HG02798 (cell line): ENCODE measurements at regions not wholly inside any gene's neighbourhood (a gene's known extent, or its start where the extent isn't known, plus 50 kb on each side); places are given as distances from the start of the nearest gene placed in this dataset.

Experiments
- ATAC-seq: cut with Tn5 transposase; IDR thresholded peaks from one replicate; pipeline ENCODE4 v1.9.1; 2021; ENCODE audit warnings: mild to moderate bottlenecking; ENCODE audit not compliant: unreplicated experiment, poor library complexity

DNA sequence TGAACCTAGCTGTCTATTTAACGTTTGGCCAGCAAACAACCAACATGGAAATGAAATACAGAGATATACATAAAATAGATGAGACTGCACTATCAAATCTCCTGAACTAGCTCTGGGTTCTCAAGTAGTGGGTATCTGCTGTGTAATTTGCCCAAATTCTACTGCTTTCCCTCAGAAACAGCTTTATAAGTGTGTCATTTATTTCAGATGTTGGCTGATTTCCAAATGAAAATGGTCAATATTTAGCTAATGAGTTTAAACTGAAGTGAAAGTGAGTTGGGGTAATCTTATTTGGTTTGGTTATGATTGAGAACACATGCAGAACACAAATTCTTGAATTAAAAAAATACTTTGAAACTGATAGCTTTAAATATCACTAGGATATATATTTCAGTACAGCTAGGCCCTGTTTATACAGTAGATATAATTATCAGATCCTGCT lies 601.7 kb upstream of the CXADR start:
- ATAC-seq, result no peak

DNA sequence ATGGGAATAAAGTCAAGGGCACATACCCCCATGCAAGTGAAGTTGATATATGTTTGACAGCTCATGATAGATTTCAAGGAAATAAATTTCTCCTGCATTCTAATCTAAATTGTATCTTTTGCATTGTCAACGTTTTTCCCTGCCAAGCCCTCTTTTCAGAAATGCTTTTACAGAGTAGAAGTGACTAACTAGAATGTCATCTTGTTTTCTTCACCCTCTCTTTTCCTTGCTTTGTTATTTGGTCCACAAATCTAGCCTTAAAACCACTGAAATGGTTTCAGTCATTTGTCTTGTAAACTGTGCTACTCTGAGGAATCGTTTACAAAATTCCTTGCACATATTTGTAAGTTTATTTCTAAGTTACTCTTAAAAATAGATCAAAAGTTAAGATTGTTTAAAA lies 600.8 kb upstream of the CXADR start:
- no peak for ATAC-seq

DNA sequence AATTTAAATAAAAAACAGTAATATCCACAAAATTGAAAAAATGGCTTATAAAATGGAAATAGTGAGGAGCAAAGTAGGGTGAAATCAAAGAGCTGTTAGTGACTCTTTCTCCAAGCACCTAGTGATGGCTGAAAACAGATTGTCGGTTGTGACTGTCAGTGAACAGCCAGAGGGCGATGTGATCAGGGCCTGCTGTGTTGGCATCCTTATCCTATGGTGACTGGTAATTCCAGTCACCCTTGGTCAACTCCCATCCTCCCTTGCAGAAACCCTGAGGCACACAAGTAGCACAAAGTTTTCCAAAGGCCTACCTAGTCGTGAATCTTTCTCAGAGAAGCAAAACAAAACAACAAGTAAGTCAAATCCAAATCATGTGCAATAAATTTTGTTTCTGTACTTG lies 599.8 kb upstream of the CXADR start:
- ATAC-seq, result no peak

DNA sequence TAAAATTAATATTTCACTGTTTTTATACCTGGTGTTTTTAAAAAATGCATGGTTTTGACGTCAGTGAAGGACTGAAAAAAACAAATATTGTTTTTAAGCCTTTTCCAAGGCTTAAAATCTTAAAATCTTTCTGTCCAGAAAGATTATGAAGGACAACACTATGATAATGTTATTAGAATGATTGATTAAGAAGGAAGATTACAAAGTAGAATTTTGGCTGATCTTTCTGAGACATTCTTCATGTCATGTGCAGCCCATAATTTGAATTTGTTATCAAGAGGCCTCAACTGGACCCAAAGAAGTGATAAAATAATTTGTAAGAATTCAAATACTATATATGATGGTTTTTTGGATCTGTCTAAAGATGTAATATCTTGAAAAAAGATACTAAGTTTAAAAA lies 584.4 kb upstream of the CXADR start:
- ATAC-seq, result no peak

DNA sequence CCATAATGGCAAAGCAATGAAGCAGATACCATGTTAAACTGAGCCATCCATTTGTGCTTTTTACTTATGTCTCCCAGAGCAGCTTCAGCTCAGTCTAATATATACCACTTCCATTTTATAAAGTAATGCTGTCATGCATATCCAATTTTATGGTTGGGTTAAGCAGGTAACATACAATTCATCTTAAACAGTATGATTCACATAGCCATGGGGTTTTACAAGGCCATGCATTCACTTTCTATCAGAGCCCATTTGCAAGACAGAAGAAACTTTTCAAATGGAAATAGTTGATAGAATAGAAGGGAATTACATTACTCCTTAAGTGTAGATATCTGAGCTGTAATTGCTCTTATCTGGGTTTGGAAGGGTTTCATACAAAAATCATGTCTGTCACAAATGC lies 580.5 kb upstream of the CXADR start:
- no peak for ATAC-seq

DNA sequence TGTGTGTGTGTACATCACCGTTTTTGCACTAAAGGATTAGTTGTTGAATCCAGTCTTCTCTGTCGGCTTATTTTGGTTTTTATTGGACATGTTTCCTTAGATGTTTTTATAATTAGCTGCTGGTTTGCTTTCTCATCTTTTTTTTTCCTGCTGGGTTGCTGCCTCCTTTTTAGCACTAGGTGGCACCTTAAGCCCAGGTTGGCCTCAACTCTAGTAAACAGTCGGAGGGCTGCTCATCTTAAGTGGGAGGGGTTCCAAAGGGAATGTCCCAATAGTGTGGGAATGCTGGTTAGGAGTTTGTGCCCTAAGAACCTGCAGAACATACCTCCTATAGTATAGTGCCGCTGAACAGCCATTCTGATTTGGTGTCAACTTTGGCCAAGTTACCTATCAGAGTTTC lies 570.1 kb upstream of the CXADR start:
- ATAC-seq, result no peak

DNA sequence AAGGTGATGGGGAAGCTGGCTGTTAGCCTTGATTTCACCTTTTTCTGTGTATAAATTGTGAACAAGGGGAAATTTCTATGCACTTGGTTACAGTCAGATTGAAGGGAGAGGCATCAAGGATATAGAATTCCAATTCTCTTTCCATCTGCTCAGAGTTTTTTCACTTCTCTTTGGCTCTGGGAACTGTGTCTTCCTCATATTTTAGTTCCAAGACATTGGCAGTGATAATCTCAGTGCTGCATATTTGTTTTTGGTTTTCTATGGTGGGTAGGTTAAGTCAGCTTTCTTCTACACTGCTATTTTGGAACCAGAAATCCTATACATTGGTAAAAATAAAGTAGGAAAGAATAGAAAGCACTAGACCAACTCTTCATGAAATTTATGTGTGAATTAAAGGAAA lies 569.6 kb upstream of the CXADR start:
- ATAC-seq, result no peak

DNA sequence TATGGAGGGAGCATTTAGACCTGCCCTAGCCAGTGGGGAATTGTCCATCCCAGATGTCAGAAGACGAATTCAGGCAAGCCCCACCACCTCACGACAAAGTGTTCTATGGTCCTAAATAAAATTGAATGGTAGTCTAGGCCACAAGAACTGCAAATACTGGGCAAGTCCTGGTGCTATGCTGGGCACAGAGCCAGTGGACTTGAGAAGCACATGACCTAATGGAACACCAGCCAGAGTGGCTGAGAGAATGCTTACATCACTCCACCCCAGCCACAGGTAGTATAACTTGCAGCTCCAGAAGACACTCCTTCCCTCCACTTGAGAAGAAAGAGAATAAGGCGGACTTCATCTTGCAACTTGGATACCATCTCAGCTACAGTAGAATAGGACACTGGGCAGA lies 567.3 kb upstream of the CXADR start:
- no peak for ATAC-seq

DNA sequence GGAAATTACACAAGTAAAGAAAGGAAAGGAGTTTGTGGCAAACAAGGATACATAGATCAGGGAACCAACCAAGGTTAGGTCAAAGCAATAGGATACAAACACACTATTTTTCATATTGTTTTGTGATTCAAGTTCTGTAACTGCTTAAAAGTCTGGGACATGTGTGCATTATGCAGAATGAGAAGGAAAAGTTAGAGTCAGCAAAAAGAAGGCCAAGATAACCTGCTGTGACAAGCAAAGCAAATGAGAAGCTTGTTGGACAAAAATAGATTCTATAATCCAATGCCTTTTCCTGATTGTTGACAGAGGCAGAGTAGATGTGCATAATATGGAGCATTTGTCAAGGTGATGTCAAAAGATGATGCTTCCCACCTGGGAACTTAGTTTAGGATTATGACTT lies 556.0 kb upstream of the CXADR start:
- no peak for ATAC-seq

DNA sequence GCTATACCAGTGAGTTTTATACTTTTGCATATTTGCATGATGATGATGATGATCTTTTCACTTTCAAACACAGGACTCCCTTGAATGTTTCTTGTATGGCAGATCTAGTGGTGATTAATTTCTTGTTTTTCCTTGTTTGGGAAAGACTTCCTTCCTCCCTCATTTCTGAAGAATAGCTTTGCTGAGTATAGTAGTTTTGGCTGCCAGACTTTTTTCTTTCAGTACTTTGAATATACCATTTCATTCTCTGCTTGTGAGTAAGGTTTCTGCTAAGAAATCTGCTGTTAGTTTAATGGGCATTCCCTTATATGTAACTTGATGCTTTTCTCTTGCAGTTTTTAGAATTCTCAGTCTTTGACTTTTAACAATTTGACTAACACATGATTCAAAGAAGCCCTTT lies 547.4 kb upstream of the CXADR start:
- ATAC-seq, result no peak

DNA sequence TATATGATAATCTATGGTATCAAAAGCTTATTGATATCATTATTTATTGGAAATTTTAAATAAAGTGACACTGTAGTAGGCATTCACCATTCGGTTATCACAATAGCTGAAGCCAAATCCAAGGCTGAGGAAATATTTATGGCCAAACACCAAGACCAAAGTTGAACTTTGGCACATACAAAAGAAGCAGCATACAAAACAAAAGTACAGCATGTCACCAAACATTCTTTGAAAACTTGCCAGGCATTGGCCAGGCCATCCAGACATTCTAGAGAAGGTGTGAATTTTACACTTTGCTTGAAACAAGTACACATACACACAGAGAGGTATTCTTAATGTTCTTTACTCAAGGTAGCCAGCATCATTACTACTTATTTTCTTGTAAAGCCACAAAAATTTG lies 544.4 kb upstream of the CXADR start:
- no peak for ATAC-seq

DNA sequence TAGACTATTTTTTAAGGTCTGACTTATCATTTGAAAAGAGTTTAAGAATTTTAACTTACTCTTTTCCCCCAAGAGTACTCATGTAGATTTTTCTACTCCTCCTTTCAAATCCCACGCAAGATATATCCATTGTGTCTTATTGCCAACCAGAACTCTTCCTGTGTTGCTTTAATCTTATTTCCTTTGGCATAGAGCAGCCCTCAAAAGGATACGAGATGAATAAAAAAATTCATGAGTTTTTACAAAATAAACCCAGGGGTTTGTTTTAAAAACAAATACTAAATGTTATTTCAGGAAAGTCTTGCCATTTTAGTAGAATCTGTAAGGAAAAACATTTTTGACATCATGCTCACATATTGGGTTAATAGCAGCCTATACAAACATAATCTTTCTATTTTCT lies 543.2 kb upstream of the CXADR start:
- no peak for ATAC-seq

DNA sequence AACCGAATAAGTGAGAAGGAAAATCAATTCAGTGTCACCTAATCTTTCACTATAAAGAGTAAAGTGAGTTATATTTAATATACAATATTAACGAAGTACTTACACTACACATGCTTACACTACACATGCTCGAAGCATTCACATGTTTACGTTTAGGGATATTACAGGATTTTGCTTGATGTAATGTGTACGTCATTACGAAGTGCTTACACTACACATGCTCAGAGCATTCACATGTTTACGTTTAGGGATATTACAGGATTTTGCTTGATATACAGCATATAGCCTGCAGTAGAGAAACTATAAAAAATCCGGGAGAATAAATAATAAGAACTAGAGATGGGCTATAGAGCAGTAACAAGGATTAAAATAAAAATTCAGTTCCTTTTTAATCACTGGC lies 538.8 kb upstream of the CXADR start:
- no peak for ATAC-seq

DNA sequence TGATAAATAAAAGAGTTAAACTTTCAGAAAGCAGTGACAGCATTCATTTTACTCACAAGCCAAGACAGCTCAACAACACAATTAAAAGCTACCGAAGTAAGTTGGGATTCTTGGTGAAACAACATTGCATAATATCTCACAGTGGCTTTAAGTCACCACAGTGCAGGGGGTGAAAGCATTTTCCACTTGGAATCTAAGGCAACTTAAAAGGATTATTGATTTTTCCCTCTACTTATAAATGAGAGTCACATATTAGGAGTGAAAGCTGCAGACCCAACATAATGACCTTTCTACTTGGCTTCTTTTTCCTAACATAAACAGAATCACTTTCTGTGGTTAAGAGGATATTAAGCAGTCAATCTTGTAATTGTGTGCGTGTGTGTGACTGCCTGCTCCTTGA lies 536.6 kb upstream of the CXADR start:
- no peak for ATAC-seq

DNA sequence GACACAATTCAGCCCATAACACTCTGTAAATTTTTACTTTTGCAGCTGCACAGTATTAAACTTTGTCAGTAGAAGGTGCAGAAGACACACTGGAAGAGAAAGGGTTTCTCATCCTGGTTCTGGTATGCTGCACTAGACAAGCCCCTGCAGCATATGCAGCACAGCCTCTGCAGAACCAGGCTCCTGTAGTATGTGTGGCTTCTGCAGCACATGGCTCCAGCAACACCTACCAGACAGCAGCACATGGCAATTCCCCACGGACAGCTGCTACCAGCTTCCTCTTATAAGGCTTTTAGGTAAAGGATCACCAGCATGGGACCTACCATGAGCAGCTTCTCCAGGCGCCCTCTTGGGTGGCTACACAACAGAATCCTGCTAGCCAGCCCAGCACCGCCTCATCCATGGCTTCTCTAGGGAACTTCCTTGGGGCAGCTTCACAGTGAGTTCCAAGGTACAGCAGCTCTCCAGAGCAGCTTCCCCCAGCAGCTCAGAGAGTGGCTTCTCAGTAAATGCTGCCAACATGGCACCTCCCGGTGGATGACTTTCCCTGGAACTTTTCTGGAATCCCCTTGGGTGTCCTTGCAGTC lies 534.4 kb upstream of the CXADR start:
- ATAC-seq, result no peak

DNA sequence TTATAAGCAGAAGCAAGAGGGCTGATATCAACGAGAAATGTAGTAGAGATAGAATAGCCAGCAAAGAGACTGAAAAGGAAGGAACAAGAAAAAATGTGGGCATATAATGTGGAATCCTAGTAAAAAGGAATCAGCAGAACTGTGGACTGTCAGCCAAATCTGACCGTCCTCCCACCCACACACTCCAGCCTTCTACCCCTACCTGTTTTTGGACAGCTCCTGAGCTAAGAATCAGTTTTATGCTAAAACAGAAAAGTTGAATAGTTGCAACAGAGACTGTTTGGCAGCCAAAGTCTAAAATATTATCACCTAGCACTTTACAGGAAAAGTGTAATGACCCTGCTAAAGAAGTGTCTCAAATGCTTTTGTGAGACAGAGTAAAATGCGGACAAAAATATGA lies 533.3 kb upstream of the CXADR start:
- no peak for ATAC-seq

DNA sequence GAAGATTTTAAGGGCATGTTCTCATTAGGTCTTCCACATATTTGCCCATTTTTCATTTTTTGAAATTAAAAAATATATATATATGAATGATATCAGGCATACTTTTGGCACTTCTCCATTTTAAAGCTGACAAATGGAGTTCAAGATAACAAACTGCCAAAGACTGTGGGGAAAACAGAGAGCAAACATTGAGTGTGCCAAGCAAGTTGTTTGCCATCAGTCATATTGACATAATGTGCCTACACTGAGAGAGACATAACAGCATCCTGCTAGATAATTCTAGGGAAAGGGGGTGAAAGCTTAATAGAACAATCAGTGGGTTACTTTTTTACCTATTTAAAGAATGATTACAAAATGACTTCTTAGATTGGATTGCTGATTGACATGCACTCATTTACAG lies 529.4 kb upstream of the CXADR start:
- ATAC-seq, result no peak

DNA sequence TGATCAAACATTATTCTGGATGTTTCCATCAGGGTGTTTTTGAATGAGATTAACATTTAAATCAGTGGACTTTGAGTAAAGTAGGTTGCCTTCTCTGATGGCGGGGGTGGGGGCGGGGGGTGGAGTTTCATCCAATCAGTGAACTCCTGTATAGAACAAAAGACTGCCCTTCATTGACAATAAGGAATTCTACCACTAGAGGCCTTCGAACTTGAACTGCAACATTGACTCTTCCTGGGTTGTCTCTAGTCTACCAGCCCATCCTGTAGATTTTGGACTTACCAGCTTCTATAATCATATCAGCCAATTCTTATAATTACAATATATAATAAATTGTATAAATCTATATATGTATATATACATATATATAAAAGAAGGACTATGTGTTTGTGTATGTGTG lies 520.4 kb upstream of the CXADR start:
- ATAC-seq, result no peak

DNA sequence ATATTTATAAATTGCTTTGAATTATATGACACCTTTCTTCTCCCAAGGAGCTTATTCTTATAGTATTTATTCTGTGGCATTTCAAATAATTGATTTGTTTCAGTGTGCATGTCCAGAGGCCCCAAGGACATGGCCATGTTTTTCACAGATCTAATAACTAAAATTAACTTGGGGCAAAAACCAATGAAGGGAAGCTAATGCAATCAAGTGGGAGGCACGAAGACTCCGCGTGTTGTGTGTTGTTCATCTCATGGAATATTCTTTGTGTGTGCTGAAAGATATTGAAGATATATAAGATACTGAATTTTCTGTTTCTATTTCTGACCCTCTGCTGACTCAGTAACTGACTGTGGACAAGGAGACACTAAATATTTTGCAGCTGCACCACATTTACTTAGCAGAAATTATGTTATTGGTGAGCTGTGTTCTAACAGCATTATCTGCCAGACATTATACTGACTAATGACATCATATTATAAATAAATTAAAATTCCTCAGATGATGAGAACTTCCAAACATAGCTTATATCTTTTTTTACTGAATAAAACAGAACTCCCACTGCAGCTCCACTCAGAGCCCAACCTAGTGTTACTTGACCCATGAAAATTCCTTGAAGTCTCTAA lies 519.3 kb upstream of the CXADR start:
- ATAC-seq, result no peak

DNA sequence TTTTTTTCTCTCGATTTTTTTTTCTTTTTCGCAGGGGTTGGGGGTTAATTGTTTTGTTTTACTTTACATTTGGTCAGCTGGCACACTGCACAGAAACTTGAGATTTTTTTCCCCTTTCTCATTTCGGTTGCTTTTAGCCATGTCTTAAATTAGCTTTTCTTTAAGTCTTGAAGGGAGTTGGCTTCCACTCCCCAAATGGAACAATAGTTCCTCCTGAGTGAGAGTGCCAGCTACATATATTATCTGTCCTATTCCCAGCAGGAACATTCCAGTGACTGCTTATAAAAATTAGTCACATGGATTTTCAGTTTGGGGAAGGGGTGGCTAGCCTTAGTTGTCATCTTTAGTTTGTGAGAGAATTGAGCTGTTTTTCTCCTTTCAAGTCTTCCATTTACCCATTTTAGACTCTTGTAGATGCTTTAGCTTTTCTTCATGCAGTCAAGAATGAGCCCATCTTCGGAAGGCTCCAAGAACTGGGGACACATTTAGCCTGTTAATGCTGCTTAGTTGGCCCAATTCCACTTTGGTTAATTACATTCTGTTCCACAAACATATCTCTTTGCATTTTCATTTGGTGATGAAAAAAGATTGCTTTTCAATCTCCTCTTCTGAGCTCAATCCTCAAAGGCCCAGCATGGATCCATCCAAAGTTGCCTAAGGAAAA lies 510.1 kb upstream of the CXADR start:
- ATAC-seq, result no peak

DNA sequence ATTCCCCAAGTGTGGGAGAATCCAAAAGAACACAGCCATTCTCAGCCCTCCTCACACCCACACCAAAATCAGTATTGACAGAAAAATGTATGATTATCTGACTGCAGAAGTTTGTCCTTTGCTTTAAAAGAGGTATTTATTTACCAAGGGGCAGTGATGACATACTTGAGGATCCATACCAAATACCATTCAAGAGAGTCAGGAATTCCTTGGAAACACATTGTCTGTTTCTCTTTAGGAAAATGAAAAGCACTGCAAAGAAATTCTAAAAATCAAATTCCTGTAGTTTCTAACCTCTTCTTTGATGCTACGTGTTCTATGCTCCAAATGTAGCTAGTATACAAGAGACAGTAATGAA lies 509.6 kb upstream of the CXADR start:
- ATAC-seq, result no peak

DNA sequence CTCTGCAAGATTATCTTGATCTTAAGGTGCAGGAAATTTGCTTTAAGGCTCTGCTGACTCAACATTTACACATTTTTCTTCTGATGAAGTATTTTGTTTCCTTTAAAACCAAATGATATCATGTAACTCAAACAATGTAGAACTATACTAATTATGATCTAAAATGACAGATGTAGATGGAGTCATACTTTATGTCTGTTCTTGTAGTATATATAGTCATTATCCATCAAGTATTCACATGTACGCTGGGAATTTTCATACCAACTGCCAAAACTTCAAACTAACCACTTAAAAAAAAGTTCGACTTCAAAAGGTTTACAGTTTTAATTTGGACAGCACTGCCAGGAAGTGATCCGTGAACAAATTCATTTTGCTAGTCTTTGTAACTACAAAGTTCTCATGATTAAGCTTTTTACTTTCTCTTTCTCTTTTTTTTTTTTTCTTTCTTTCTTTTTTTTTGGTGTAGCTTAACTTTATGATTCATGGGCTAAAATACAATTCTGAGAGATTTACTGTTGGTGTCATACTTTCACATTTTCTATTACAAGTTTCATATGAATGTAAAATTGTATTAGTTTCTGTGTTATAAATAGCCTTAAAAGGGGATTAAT lies 509.0 kb upstream of the CXADR start:
- no peak for ATAC-seq
